ENCODE measurements at regions not wholly inside any gene's neighbourhood (a gene's known extent, or its start where the extent isn't known, plus 50 kb on each side); places are given as distances from the start of the nearest gene placed in this dataset.
"Not testable (repeated sequence)": the region's sequence is repeated elsewhere in the genome, so short reads cannot be mapped to it uniquely, and the experiment has no call there.

- Histone ChIP-seq H3K27me3 (ENCODE audit: control insufficient read depth in 2 of 2, insufficient read depth in 1 of 2, low read length in 1 of 2) (no peaks in the 10 kb centered on the region), H3K27ac (ENCODE audit: low read depth in 1 of 2, low read length in 1 of 2) (no peak overlapping the region), H3K4me1 (ENCODE audit: control insufficient read depth in 2 of 2, insufficient read depth in 2 of 2, low read length in 2 of 2) (no peaks in the 10 kb centered on the region), H3K36me3 (ENCODE audit: control insufficient read depth in 2 of 2, insufficient read depth in 2 of 2, low read length in 1 of 2) (no peaks in the 10 kb centered on the region), H3K4me3 (ENCODE audit: low read length in 2 of 2) (no peak overlapping the region), H3K9me3 (ENCODE audit: control insufficient read depth in 2 of 2, insufficient read depth in 1 of 2, low read length in 1 of 2) (no peaks in the 10 kb centered on the region)
- no peak for DNase-seq (ENCODE audit: low read depth in 6 of 9, low spot score in 9 of 9)
- 63% methylated on average over 9 of the region's 9 CpGs for WGBS
Measured at GRCh38 chr6:106750142-106750918, 121.0 kb downstream of the QRSL1 start.

GRCh38 chr6:106749609-106750008 is 120.2 kb downstream of the QRSL1 start:
- WGBS = 89% methylated on average over 4 of the region's 4 CpGs
- no peak for DNase-seq (ENCODE audit: low read depth in 6 of 9, low spot score in 9 of 9)
- Histone ChIP-seq H3K36me3 (ENCODE audit: control insufficient read depth in 2 of 2, insufficient read depth in 2 of 2, low read length in 1 of 2) (no peaks in the 10 kb centered on the region), H3K9me3 (ENCODE audit: control insufficient read depth in 2 of 2, insufficient read depth in 1 of 2, low read length in 1 of 2) (no peaks in the 10 kb centered on the region), H3K4me1 (ENCODE audit: control insufficient read depth in 2 of 2, insufficient read depth in 2 of 2, low read length in 2 of 2) (no peaks in the 10 kb centered on the region), H3K27ac (ENCODE audit: low read depth in 1 of 2, low read length in 1 of 2) (no peak overlapping the region), H3K27me3 (ENCODE audit: control insufficient read depth in 2 of 2, insufficient read depth in 1 of 2, low read length in 1 of 2) (no peaks in the 10 kb centered on the region), H3K4me3 (ENCODE audit: low read length in 2 of 2) (no peak overlapping the region)

- H3K27me3 ChIP-seq (ENCODE audit: control insufficient read depth in 2 of 2, insufficient read depth in 1 of 2, low read length in 1 of 2) = no peaks in the 10 kb centered on the region
- H3K4me3 ChIP-seq (ENCODE audit: low read length in 2 of 2) = no peak overlapping the region
- no peak for DNase-seq (ENCODE audit: low read depth in 6 of 9, low spot score in 9 of 9)
- no peaks in the 10 kb centered on the region for H3K36me3 ChIP-seq (ENCODE audit: control insufficient read depth in 2 of 2, insufficient read depth in 2 of 2, low read length in 1 of 2)
- no peak overlapping the region for H3K27ac ChIP-seq (ENCODE audit: low read depth in 1 of 2, low read length in 1 of 2)
- H3K4me1 ChIP-seq (ENCODE audit: control insufficient read depth in 2 of 2, insufficient read depth in 2 of 2, low read length in 2 of 2) = no peaks in the 10 kb centered on the region
- WGBS = 93% methylated on average over 3 of the region's 3 CpGs
- H3K9me3 ChIP-seq (ENCODE audit: control insufficient read depth in 2 of 2, insufficient read depth in 1 of 2, low read length in 1 of 2) = no peaks in the 10 kb centered on the region
Measured at GRCh38 chr6:106748547-106749207, 119.3 kb downstream of the QRSL1 start.

GRCh38 chr6:106747139-106747538 is 117.8 kb downstream of the QRSL1 start:
- no peaks in the 10 kb centered on the region for H3K4me1 ChIP-seq (ENCODE audit: control insufficient read depth in 2 of 2, insufficient read depth in 2 of 2, low read length in 2 of 2)
- no peaks in the 10 kb centered on the region for H3K36me3 ChIP-seq (ENCODE audit: control insufficient read depth in 2 of 2, insufficient read depth in 2 of 2, low read length in 1 of 2)
- no peak for DNase-seq (ENCODE audit: low read depth in 6 of 9, low spot score in 9 of 9)
- H3K9me3 ChIP-seq (ENCODE audit: control insufficient read depth in 2 of 2, insufficient read depth in 1 of 2, low read length in 1 of 2) = no peaks in the 10 kb centered on the region
- WGBS = 98% methylated on average over 1 of the region's 1 CpG
- H3K27ac ChIP-seq (ENCODE audit: low read depth in 1 of 2, low read length in 1 of 2) = no peak overlapping the region
- no peak overlapping the region for H3K4me3 ChIP-seq (ENCODE audit: low read length in 2 of 2)
- no peaks in the 10 kb centered on the region for H3K27me3 ChIP-seq (ENCODE audit: control insufficient read depth in 2 of 2, insufficient read depth in 1 of 2, low read length in 1 of 2)

- Histone ChIP-seq H3K4me1 (ENCODE audit: control insufficient read depth in 2 of 2, insufficient read depth in 2 of 2, low read length in 2 of 2) (no peaks in the 10 kb centered on the region), H3K36me3 (ENCODE audit: control insufficient read depth in 2 of 2, insufficient read depth in 2 of 2, low read length in 1 of 2) (no peaks in the 10 kb centered on the region), H3K9me3 (ENCODE audit: control insufficient read depth in 2 of 2, insufficient read depth in 1 of 2, low read length in 1 of 2) (no peaks in the 10 kb centered on the region), H3K27ac (ENCODE audit: low read depth in 1 of 2, low read length in 1 of 2) (no peak overlapping the region), H3K27me3 (ENCODE audit: control insufficient read depth in 2 of 2, insufficient read depth in 1 of 2, low read length in 1 of 2) (no peaks in the 10 kb centered on the region), H3K4me3 (ENCODE audit: low read length in 2 of 2) (no peak overlapping the region)
- 94% methylated on average over 3 of the region's 3 CpGs for WGBS
- DNase-seq (ENCODE audit: low read depth in 6 of 9, low spot score in 9 of 9) = no peak
Measured at GRCh38 chr6:106746652-106747051, 117.3 kb downstream of the QRSL1 start.

GRCh38 chr6:106745824-106746582 is 116.6 kb downstream of the QRSL1 start:
- Histone ChIP-seq H3K36me3 (ENCODE audit: control insufficient read depth in 2 of 2, insufficient read depth in 2 of 2, low read length in 1 of 2) (no peaks in the 10 kb centered on the region), H3K4me1 (ENCODE audit: control insufficient read depth in 2 of 2, insufficient read depth in 2 of 2, low read length in 2 of 2) (no peaks in the 10 kb centered on the region), H3K9me3 (ENCODE audit: control insufficient read depth in 2 of 2, insufficient read depth in 1 of 2, low read length in 1 of 2) (no peaks in the 10 kb centered on the region), H3K4me3 (ENCODE audit: low read length in 2 of 2) (no peak overlapping the region), H3K27ac (ENCODE audit: low read depth in 1 of 2, low read length in 1 of 2) (no peak overlapping the region), H3K27me3 (ENCODE audit: control insufficient read depth in 2 of 2, insufficient read depth in 1 of 2, low read length in 1 of 2) (no peaks in the 10 kb centered on the region)
- WGBS = 92% methylated on average over 5 of the region's 5 CpGs
- no peak for DNase-seq (ENCODE audit: low read depth in 6 of 9, low spot score in 9 of 9)

- Histone ChIP-seq H3K36me3 (ENCODE audit: control insufficient read depth in 2 of 2, insufficient read depth in 2 of 2, low read length in 1 of 2) (no peaks in the 10 kb centered on the region), H3K27ac (ENCODE audit: low read depth in 1 of 2, low read length in 1 of 2) (no peak overlapping the region), H3K9me3 (ENCODE audit: control insufficient read depth in 2 of 2, insufficient read depth in 1 of 2, low read length in 1 of 2) (no peaks in the 10 kb centered on the region), H3K4me1 (ENCODE audit: control insufficient read depth in 2 of 2, insufficient read depth in 2 of 2, low read length in 2 of 2) (no peaks in the 10 kb centered on the region), H3K27me3 (ENCODE audit: control insufficient read depth in 2 of 2, insufficient read depth in 1 of 2, low read length in 1 of 2) (no peaks in the 10 kb centered on the region), H3K4me3 (ENCODE audit: low read length in 2 of 2) (no peak overlapping the region)
- WGBS = 84% methylated on average over 3 of the region's 3 CpGs
- DNase-seq (ENCODE audit: low read depth in 6 of 9, low spot score in 9 of 9) = peak in 1 of 9 donors; percentile 3
Measured at GRCh38 chr6:106745197-106745770, 115.9 kb downstream of the QRSL1 start.

GRCh38 chr6:106744781-106745180 is 115.4 kb downstream of the QRSL1 start:
- no peaks in the 10 kb centered on the region for H3K36me3 ChIP-seq (ENCODE audit: control insufficient read depth in 2 of 2, insufficient read depth in 2 of 2, low read length in 1 of 2)
- DNase-seq (ENCODE audit: low read depth in 6 of 9, low spot score in 9 of 9) = no peak
- H3K27ac ChIP-seq (ENCODE audit: low read depth in 1 of 2, low read length in 1 of 2) = no peak overlapping the region
- H3K4me1 ChIP-seq (ENCODE audit: control insufficient read depth in 2 of 2, insufficient read depth in 2 of 2, low read length in 2 of 2) = no peaks in the 10 kb centered on the region
- no peaks in the 10 kb centered on the region for H3K9me3 ChIP-seq (ENCODE audit: control insufficient read depth in 2 of 2, insufficient read depth in 1 of 2, low read length in 1 of 2)
- WGBS = 92% methylated on average over 2 of the region's 2 CpGs
- no peaks in the 10 kb centered on the region for H3K27me3 ChIP-seq (ENCODE audit: control insufficient read depth in 2 of 2, insufficient read depth in 1 of 2, low read length in 1 of 2)
- H3K4me3 ChIP-seq (ENCODE audit: low read length in 2 of 2) = no peak overlapping the region

GRCh38 chr6:106744029-106744428 is 114.7 kb downstream of the QRSL1 start:
- H3K36me3 ChIP-seq (ENCODE audit: control insufficient read depth in 2 of 2, insufficient read depth in 2 of 2, low read length in 1 of 2); H3K9me3 ChIP-seq (ENCODE audit: control insufficient read depth in 2 of 2, insufficient read depth in 1 of 2, low read length in 1 of 2); H3K4me1 ChIP-seq (ENCODE audit: control insufficient read depth in 2 of 2, insufficient read depth in 2 of 2, low read length in 2 of 2); H3K27me3 ChIP-seq (ENCODE audit: control insufficient read depth in 2 of 2, insufficient read depth in 1 of 2, low read length in 1 of 2); DNase-seq (ENCODE audit: low read depth in 6 of 9, low spot score in 9 of 9); H3K4me3 ChIP-seq (ENCODE audit: low read length in 2 of 2); H3K27ac ChIP-seq (ENCODE audit: low read depth in 1 of 2, low read length in 1 of 2): not testable (repeated sequence)
- 48% methylated on average over 2 of the region's 2 CpGs for WGBS

Measured in thymus (tissue), 11 donors.